Glomerular visceral epithelial cell (primary cell): ENCODE measurements at regions not wholly inside any gene's neighbourhood (a gene's known extent, or its start where the extent isn't known, plus 50 kb on each side); places are given as distances from the start of the nearest gene placed in this dataset.
A peak's percentile ranks its signal among the peaks of the same experiment; 100 is the strongest.

Source experiments
- DNase-seq: peaks from one replicate; pipeline ENCODE4 v3.0.0-alpha.2; 2016; ENCODE audit errors: extremely low spot score

- DNase-seq: no peak
Measured at GRCh38 chr1:72535470-72535869, 253.1 kb upstream of the NEGR1 start.

GRCh38 chr1:72530646-72531045, 248.3 kb upstream of the NEGR1 start:
- DNase-seq: no peak

GRCh38 chr1:72526926-72527325, 244.6 kb upstream of the NEGR1 start:
- peak; percentile 15 for DNase-seq

GRCh38 chr1:72524021-72524420, 241.7 kb upstream of the NEGR1 start:
- DNase-seq: no peak

GRCh38 chr1:72521659-72522058, 239.3 kb upstream of the NEGR1 start:
- DNase-seq: no peak

GRCh38 chr1:72516826-72517225, 234.5 kb upstream of the NEGR1 start:
- DNase-seq: no peak

GRCh38 chr1:72516264-72516663, 233.9 kb upstream of the NEGR1 start:
- no peak for DNase-seq

- no peak for DNase-seq
Measured at GRCh38 chr1:72498371-72498770, 216.0 kb upstream of the NEGR1 start.

- no peak for DNase-seq
Measured at GRCh38 chr1:72489801-72490200, 207.5 kb upstream of the NEGR1 start.

GRCh38 chr1:72485801-72486200, 203.5 kb upstream of the NEGR1 start:
- no peak for DNase-seq

GRCh38 chr1:72483846-72484357, 201.6 kb upstream of the NEGR1 start:
- DNase-seq: no peak

GRCh38 chr1:72482736-72483413, 200.5 kb upstream of the NEGR1 start:
- no peak for DNase-seq

GRCh38 chr1:72481420-72481970, 199.2 kb upstream of the NEGR1 start:
- DNase-seq: no peak

GRCh38 chr1:72466376-72466775, 184.0 kb upstream of the NEGR1 start:
- no peak for DNase-seq

- no peak for DNase-seq
Measured at GRCh38 chr1:72462186-72462905, 180.0 kb upstream of the NEGR1 start.

GRCh38 chr1:72442262-72442661, 159.9 kb upstream of the NEGR1 start:
- no peak for DNase-seq

- peak; percentile 38 for DNase-seq
Measured at GRCh38 chr1:72439036-72439435, 156.7 kb upstream of the NEGR1 start.

GRCh38 chr1:72438270-72438669, 155.9 kb upstream of the NEGR1 start:
- no peak for DNase-seq

GRCh38 chr1:72435025-72435424, 152.7 kb upstream of the NEGR1 start:
- DNase-seq: peak; percentile 93

GRCh38 chr1:72434070-72434469, 151.7 kb upstream of the NEGR1 start:
- no peak for DNase-seq

- DNase-seq: peak; percentile 27
Measured at GRCh38 chr1:72433591-72433990, 151.3 kb upstream of the NEGR1 start.

- no peak for DNase-seq
Measured at GRCh38 chr1:72432645-72433267, 150.4 kb upstream of the NEGR1 start.

- no peak for DNase-seq
Measured at GRCh38 chr1:72431810-72432209, 149.5 kb upstream of the NEGR1 start.
